ENCODE measurements at regions not wholly inside any gene's neighbourhood (a gene's known extent, or its start where the extent isn't known, plus 50 kb on each side); places are given as distances from the start of the nearest gene placed in this dataset.

GRCh38 chr1:109819906-109820305 is 56.2 kb upstream of the EPS8L3 start:
- TF ChIP-seq MAX (CRISPR knock-in tag; IDR thresholded peaks at IDR 0.05) (no peak), CTCF (IDR thresholded peaks at IDR 0.05) (no peak), CREM (CRISPR knock-in tag; IDR thresholded peaks at IDR 0.05) (no peak), SP1 (CRISPR knock-in tag; conservative IDR thresholded peaks at IDR 0.05) (no peak), USF2 (CRISPR knock-in tag; IDR thresholded peaks at IDR 0.05) (no peak), TP53 (CRISPR knock-in tag; IDR thresholded peaks at IDR 0.05) (no peak), ELF4 (CRISPR knock-in tag; IDR thresholded peaks at IDR 0.05; ENCODE audit: low read depth) (no peak), ZNF138 (CRISPR knock-in tag; conservative IDR thresholded peaks at IDR 0.05) (no peak)
